GM19395 (cell line): ENCODE measurements at regions not wholly inside any gene's neighbourhood (a gene's known extent, or its start where the extent isn't known, plus 50 kb on each side); places are given as distances from the start of the nearest gene placed in this dataset.

ENCODE experiments used
- ATAC-seq: cut with Tn5 transposase; IDR thresholded peaks from one replicate; pipeline ENCODE4 v1.9.1; 2021; ENCODE audit warnings: mild to moderate bottlenecking, moderate library complexity; ENCODE audit not compliant: unreplicated experiment

DNA sequence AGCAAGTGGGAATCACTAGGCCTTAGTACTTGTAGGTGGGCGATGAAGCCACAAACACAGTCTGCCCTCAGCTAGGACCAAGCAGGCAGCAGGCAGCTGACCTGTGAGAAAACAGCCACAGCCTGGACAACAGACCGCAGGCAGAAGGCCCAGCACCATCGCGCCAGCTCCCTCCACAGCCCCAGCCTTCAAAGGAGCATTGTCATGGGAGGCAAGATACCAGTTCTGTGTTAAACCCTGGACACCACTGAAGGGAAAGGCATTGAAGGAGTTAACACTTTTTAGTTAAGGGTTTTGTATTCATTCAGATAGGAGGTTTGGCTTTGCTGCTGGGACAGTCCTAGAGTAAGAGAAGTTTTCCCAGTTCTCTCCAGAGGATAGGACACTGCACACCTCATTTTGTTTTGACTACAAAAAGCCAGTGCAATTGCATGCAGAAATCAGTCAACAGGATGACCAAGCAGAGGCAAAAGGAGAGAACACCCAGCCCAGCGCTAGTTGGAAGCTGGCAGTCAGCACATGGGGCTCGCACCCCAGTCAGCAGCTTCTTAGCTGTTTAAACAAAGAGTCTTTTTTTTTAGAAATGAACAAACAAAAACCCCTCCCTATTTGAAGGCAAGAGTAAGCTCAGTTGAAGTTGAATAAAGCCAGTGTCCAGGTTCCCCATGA is 286.1 kb upstream of the TPM1 start:
- no peak for ATAC-seq

DNA sequence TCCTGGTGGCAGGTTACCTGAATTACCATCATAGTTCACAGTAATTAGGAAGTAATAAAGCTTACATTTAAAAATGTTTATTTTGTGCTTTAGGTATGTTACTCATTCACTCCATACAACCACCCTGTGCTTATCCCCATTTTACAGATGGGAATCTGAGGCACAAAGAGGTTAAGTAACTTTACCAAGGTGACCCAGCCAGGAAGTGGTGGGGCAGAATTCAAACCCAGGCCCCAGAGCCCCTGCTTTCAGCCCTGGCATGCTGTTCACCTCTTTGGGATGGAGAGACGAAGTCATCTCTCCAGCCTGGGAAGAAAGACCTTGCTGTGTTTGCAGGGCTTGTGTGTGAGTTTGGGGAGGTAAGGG is 285.6 kb upstream of the TPM1 start:
- no peak for ATAC-seq

DNA sequence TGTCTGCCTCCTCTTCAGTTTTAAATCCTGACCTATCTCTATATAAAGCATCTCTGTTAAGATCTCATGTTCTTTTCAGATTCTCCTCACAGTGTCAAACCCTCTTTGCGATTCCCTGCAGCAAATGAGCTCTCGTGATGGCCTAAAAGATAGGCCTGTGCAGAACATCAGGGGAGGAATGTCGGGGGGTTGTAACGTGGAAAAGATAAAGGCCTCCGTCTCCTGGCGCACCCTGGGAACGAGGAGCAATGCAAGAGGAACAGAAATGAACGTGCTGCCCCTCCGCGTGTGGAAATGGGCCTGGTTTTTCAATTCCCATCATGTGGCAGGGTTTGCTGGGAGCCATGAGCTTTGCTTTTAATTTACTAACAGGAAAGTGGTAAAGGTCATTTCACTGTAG is 285.0 kb upstream of the TPM1 start:
- no peak for ATAC-seq

DNA sequence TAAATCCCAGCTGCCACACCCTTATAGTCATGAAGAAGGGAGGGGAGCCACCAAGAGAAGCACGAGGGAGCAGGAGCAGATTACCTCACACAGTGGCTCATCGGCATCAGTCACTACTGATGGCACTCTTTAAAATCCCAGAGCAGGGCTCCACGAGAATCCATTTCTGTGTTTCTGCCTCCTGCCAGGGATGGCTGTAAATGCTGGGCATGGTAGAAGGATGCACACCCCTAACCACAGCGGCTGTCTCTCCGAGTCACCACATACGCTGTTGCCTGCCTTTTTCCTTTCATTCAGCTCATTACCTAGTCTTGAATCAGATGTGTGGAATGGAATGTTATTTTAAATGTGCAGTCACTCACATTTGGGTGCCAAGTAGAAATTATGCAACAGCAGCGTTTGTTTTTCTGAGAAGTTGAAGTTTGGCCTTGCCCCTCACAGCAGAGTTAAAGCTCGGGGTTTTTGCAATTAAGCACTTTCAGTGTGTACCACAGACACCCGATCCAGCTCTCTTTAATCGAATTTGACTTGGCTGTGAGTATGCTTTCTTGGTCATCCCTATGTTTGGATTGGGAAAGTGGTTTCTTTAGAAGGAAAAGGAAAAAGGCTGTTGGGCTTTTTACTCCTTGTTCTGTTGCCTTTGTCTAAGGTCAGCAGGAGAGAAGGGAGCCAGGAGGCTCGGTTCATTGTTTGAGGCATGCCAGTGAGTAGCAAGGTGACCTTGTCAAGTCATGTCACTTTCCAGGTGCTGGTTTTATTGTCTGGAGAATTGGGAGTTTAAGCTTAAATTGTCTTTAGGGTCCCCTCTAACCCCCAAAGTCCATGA is 284.2 kb upstream of the TPM1 start:
- no peak for ATAC-seq

DNA sequence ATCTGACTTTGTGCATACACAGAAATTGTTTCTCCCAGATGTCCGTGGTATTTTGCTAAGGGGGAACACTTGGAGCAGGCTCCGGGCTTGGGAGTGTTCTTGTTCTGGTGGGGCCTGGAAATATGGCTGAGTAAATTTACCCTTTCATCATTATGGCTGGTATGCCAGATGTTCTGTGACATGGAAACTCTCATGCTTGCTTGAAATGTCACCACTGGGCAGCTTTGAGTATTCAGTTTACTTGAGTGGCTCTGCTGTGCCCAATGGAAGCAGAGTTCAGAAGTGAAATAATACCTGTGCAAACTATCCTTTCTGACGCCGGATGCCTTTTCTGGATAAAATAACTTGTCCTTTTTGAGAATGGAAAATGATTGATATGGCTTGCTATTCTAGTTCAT is 283.6 kb upstream of the TPM1 start:
- no peak for ATAC-seq

DNA sequence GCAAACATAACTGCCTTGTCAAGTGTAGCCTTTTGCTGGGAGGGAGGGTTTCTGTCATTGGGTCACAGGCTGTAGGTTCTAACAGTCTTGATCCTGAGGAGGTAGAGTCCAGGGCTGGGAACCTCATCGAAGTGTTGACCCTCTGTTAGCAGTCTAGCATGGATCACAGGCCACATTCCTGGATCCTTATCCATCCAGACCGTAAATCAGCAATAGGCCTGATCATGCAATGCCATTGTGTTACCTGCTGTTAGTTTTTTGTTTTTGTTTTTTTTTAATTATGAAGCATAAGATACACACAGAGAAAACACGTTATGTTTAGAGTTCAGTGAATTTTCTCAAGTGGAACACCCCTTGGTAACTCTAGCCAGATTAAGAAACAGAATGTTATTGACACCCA is 282.0 kb upstream of the TPM1 start:
- ATAC-seq, result no peak

DNA sequence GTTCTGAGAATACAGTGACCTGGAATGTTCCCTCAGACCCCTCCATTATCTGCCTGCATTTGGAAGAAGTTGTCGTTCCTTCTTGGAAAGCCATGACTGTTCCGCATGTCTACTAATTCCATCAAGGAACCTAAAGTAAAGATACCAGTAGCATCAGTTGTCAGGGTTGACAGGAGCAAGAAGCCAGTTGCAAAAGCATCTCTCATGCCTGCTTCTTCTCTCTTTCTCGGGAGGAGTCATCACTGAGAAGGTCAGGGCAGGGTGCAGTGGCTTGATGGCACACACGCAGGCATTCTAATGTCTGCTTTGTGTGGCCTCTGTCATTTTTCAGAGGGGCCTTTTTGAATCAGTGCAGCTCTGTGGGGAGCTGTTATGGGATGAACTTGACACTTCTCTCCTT is 276.6 kb upstream of the TPM1 start:
- no peak for ATAC-seq

DNA sequence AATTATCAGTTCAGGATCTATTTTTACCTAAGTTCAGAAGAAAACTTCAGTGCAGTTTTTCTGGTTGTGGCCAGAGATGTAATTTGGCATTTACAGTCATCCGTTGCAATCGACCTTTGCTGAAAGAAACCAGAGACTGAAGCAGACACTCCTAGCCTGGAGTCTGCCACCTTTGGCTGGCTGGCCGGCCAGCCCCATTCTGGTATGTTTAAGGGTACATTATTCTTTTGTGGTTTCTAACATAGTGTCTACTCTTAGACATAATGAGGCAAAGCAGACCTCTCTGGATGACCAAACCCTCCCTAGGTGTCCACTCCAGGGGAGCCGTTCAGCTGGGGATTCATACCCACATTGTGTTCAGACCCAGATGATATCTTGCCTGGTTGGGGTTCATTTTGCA is 275.9 kb upstream of the TPM1 start:
- ATAC-seq, result no peak

DNA sequence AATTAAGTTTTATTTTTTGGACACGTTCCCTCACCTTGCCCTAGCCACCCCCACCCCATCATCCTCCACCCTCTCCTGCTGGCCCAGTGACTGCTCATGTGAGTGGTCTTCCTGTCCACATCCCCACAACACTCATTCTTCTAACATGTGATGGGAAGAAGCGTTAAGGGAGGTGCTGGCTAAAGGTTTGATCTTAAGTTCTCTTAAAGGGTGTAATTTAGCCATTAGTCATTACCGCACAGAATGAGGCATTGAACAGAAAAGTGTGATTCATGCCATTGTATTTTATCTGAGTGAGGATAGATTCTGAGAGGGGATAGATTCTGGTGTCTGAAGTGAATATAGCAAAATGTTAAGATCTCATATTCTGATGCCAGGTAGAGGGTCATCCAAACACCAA is 272.9 kb upstream of the TPM1 start:
- ATAC-seq, result no peak

DNA sequence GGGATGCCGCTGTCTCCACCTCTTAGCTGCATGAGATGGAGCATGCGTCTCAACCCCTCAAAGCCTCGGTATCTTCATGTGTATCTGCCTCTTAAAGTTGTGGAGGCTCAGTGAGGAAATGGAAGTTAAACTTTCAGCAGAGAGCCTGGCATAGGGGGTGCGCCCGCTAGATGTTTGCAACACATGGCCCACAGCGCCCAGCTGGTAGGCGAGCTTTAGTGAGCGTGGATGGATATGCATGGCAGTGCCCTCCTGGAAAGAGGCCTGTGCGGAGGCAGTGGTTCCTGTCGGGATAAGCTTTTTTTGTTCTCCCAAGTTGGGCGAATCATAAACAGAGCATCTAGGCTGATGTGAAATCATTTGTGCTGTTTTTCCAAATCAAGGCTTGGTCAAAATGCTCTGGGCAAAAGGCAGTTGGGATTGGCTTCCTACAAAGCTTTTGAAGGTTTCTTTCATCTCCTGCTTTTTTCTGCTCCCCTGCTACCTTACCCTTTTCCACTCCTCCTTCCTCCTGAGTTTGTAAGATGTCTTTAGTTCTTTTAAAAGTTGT is 272.4 kb upstream of the TPM1 start:
- no peak for ATAC-seq

DNA sequence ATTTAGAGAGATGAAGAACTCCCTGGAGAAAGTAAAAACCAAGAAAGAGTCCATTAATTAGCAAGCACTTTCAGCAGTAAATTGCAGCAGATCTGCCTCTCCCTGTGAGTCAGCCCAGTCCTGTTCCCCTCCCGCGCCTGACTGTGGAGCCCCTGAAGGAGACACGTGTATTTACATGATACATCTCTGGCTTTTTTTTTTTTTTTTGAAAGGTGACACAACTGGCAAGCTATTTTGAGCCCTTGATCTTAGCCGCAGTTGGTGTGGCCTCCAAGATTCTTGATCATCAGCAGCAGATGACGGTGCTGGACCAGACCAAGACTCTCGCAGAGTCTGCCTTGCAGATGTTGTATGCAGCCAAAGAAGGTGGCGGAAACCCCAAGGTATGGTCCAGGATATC is 271.8 kb upstream of the TPM1 start:
- no peak for ATAC-seq

DNA sequence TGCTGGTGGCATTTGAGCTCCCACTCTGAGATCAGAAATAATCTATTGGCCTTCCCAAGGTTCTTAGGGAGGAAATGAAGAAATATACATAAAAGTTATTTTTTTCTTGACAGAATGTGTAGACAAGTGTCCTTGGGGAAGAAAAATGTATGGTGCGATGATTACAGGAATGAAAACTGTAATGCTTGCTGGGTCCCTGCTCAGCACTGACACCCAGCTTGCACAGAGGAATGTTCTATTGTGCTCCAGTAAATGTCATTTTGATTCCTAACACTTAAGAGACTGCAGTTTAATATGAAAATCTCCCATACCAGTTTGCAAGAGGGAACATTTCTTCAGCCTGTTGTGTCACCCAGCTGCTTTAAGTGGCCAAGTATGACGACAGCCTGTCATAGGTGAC is 271.3 kb upstream of the TPM1 start:
- no peak for ATAC-seq

DNA sequence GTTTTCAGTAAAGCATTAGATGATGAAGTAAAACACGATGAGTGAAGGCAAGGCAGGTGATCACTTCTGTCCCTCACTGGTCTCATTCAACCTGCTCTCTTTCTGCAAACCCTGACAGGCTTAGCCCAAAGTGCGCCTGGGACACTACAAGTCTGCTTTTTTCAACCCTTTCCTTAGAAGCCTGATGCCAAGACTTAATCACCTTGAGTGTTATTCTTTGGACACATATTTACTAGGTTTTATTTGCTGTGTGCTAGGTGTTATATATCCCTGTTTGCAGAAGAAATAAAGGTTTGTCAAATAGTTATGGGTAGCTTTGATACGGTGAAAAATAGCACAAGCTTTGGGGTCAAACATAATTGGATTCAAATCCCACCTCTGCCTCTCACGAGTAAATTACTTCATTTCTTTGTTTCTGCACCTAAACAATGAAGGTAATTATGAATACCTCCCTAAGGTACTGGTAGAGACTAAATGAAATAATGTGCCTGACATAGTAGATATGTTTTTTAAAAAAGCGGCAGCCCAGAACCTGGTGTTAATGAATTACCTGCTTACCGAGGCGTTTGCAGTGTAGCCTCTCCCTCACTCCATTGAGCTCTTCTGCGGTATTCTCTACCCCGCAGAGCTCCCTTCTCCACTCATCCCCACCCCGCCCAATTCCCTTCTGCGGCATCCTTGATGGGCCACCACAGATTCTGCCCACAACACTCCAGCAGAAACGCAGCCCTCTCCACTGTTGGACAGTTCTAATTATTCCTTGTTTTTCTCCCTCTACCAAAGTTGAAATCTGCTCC is 269.0 kb upstream of the TPM1 start:
- ATAC-seq, result no peak

DNA sequence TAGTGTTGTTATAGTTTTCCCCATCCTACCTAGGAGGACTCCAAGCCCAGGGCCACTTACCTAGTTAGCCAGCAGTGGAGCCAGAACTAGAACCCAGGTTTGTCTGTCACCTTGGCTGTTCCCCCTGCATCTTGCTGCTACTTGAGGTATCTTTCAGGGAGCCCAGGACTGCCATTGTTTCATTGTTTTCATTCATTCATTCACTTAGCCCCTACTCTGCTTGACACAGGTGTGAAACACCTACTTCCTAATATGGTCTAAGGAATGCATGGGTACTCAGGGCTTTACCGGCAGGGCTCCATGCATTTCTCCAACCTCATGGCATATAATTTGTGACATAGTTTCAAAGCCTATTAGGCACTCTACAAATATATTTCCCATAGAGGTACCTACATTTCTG is 266.6 kb upstream of the TPM1 start:
- ATAC-seq, result no peak

DNA sequence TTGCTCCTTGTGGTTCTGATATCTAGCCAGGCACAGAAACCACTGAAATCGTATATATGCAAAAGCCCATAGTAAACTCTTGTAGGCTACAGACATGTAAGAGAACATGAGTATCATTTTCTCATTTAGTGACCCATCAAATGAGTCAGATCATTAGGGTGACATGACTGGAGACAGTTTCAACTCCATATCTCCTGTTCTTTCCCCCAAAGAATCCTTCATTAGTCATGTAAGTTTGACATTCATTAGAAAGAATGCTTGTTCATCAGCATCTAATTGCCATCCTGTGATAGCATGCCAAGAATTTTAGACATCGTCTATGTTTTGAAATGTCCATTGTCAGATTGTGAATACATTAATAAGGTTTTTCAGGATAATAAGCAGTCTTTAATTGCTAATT is 264.9 kb upstream of the TPM1 start:
- ATAC-seq, result no peak

DNA sequence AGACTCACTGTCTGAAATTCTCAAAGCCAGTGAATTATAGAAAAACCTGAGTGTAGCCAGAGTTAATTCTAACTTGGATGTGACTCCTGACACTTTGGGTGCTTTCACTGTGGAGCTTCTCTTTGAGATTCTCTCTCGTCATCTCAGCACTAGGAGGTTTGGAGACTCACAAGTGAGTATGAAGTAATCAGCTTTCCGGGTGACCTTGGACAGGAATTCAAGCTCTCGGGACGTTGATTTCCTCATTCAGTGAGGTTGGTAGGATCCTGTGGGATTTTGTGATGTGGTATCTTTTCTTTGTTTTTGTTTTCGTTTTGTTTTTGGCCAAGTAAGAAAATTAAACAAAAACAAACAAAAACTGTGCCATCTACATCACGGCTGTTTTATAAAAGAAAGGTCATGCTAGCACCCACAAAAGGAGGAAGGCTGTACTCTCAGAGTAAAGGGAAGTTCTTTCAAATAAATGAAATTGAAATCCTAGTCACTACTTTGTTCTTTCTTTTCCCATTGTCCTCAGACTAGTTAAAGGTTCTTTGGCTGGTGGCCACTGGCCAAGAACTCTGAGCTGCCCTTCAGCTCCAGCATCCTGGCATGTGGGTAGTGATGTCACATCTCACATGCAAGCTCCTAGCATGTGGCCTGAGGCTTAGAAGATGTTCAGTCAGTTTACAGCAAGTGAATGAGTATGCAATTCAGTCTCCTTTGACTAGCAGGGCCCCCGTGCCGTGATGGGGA is 263.3 kb upstream of the TPM1 start:
- ATAC-seq, result no peak

DNA sequence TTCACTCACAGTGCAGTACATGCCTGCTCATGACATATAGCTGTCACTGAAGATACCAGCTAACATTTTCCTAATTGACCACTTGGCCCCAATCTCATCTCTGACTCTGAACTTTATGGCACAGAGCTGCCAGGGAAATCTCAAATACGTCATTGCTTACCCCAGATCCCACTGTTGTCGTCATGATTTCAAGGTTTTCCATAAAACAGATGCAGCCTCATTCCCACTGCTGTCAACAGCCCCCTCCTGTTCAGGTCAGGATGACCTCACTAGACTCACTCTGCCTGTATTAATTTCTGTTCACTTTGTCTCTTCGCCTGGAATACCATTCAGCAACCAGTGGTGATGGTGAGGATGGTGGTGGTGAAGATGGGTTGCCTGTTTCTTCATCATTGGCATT is 262.6 kb upstream of the TPM1 start:
- no peak for ATAC-seq

DNA sequence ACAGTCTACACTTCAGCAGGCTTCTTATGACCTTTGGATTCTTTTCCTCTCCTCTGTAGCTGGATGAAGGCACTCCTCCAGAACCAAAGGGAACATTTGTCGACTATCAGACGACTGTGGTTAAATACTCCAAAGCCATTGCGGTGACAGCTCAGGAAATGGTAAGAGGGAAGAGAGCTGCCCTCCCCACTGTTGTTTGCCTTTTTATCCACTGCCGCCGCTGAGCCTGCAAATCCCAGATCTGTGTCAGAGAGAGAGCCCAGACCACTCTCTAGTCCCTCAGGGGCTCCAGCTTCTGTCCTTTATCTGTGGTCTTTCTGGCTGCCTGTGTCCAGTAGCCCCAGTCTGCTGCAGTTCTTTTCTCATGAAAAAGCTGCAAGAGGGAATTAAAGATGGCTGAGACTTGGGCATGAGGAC is 261.5 kb upstream of the TPM1 start:
- no peak for ATAC-seq

DNA sequence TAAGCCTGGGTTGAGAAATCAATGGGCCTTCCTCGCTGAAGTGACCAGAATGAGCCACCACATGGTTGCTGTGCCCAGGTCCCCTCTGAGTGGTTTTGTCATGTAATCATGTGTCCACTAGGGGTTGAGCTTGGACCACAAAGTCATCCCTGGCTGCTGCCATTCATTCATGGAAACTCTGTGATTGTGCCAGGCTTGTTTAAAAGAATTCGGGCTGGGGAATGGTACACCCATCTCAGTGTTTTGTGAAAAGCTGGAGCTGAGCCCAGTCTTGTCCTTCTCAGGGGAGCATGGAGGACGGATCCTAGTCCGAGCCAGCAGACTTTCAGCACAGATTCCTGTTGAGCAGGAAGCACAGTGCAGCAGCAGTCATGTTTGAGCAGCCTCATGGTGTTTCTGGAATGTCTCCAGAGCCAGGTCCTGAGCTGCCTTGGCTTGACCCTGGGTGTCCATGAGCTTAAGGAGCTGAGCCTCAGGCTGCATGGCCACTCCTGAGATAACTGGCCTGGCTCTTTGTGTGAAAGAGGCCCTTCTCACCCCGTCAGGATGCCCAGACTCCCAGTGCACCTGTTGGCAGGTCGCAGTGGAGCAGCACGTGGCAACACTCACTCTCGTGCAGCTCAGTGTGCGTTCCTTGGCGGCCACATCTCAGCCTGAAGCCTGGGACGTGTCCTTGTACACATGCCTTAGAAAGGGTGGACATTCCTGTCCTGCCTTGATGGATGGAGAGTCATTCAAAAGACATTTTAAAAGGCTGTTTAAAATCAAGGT is 260.3 kb upstream of the TPM1 start:
- no peak for ATAC-seq

DNA sequence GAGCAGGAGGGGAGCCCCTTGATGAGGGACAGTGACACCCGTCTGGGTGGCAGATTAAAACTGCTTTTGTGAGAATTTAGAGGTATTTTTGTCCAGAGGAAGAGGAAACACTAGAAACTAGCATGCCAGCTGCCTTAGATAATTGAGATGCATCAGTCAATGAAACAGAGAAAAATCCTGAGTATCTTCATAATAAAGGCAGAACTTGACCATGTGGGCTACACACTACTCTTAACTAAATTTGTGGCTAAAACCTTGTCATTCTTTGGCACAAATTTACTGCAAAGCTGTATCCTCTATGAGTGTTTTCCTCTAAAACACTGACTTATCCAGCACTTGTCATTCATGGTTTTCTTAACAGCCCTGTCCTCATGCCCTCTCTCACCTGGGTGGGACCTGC is 259.7 kb upstream of the TPM1 start:
- no peak for ATAC-seq
